Lower lobe of right lung (tissue), 2 donors: ENCODE measurements at regions not wholly inside any gene's neighbourhood (a gene's known extent, or its start where the extent isn't known, plus 50 kb on each side); places are given as distances from the start of the nearest gene placed in this dataset.

Experiments used
- ATAC-seq, 2 donors: fragments of 200-7000 bp; cut with Tn5 transposase; one replicate each; pipeline ENCODE4 v1.9.1; 2020 to 2022; ENCODE audit warnings: mild to moderate bottlenecking in 2 of 2, moderate library complexity in 2 of 2
- DNase-seq: peaks from one replicate; pipeline ENCODE4 v3.0.0-alpha.2; 2020
- H3K27ac ChIP-seq: fragments of 200-600 bp; one replicate; pipeline ENCODE4 v1.8.0; 2022
- H3K27me3 ChIP-seq: fragments of 200-600 bp; one replicate; pipeline ENCODE4 v1.8.0; 2022; ENCODE audit warnings: low read depth
- H3K36me3 ChIP-seq: fragments of 200-600 bp; one replicate; pipeline ENCODE4 v1.8.0; 2022; ENCODE audit warnings: mild to moderate bottlenecking
- H3K4me1 ChIP-seq: fragments of 200-600 bp; one replicate; pipeline ENCODE4 v1.8.0; 2022
- H3K4me3 ChIP-seq: fragments of 200-600 bp; one replicate; pipeline ENCODE4 v1.8.0; 2022; ENCODE audit warnings: mild to moderate bottlenecking
- H3K9me3 ChIP-seq: fragments of 200-600 bp; one replicate; pipeline ENCODE4 v1.8.0; 2022
- CTCF ChIP-seq: fragments of 200-600 bp; IDR thresholded peaks from one replicate; pipeline ENCODE4 v1.8.0; 2022; ENCODE audit warnings: antibody characterized with exemption, mild to moderate bottlenecking
- intact Hi-C: fragments of 100-400 bp; cut with DNase I; formaldehyde crosslinking; loops from one replicate; pipeline ENCODE4 v1.11.0; 2022
- donor health status: DM: no; HTN: yes; CAD: no; lungs with severe emphysema.

GRCh38 chr7:118028226-118028625, 155.0 kb upstream of the CTTNBP2 start:
- H3K27me3 ChIP-seq, result no peaks in the 10 kb centered on the region
- no peaks in the 10 kb centered on the region for H3K36me3 ChIP-seq
- H3K4me3 ChIP-seq, result no peak overlapping the region
- H3K9me3 ChIP-seq, result no peaks in the 10 kb centered on the region
- no peaks in the 10 kb centered on the region for H3K4me1 ChIP-seq
- H3K27ac ChIP-seq, result no peak overlapping the region
- no peak for TF ChIP-seq CTCF
- ATAC-seq (no peak), DNase-seq (no peak)
- intact Hi-C loops, result no loop called here

DNA sequence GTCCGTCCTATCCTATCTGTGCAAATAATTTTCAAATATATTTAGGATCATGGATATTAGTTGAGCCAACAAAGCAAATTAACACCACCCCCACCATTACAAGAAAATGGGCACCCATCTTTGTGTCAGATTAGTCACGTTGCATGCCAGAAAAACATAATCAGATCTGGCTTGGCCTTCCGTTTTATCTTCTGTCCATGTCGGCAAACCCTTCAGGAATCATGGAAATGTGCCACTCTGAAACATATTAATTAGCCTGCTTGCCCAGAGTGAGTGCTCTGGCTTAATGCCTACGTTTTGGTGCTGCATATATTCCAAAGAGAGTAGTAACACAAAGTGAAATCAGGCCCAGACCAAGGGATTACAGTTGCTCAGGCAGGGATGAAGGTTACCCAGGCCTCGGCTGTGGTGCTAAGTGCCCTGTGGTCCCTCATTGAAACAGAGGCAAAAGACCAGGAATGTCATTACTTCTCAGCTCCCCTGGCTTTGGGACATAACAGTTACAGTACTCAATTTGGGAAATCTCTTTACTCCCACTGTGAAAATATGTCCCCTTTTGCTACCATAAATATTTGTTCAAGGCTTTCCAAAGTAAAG, 154.0 kb upstream of the LSM8 start:
- ATAC-seq, result no peak
- no peak overlapping the region for H3K27ac ChIP-seq
- H3K4me3 ChIP-seq, result no peak overlapping the region
- no peaks in the 10 kb centered on the region for H3K27me3 ChIP-seq
- DNase-seq, result no peak
- no peaks in the 10 kb centered on the region for H3K9me3 ChIP-seq
- no peak for TF ChIP-seq CTCF
- H3K4me1 ChIP-seq, result no peaks in the 10 kb centered on the region
- no peaks in the 10 kb centered on the region for H3K36me3 ChIP-seq
- intact Hi-C loops, result no loop called here

GRCh38 chr7:118033273-118033672, 150.7 kb upstream of the LSM8 start:
- TF ChIP-seq CTCF, result no peak
- no peaks in the 10 kb centered on the region for H3K27me3 ChIP-seq
- DNase-seq (no peak), ATAC-seq (no peak)
- no peak overlapping the region for H3K27ac ChIP-seq
- intact Hi-C loops, result no loop called here
- H3K36me3 ChIP-seq, result no peaks in the 10 kb centered on the region
- no peaks in the 10 kb centered on the region for H3K4me1 ChIP-seq
- H3K9me3 ChIP-seq, result no peaks in the 10 kb centered on the region
- H3K4me3 ChIP-seq, result no peak overlapping the region

- intact Hi-C loops, result no loop called here
- ATAC-seq, result no peak
- no peak for DNase-seq
Observed at GRCh38 chr7:118039963-118040489, 143.9 kb upstream of the LSM8 start.

DNA sequence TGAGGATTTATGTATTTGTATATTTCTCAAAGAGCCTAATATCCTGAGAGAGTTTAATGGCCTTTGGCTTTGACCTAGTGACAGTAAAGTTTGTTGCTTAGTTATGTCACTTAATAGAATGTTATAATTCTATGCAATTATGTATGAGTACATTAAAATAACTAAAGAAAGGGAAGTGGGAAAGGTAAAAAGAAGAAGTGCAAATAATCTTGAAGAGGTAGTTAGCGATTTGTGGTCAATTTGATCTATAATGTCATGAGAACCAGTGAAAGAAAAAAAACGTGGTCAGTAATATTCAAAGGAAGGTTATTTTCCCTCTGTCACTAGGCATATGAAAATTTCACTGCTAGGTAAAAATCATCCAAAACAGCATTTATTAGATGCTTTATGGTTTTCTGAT, 143.4 kb upstream of the LSM8 start:
- Histone ChIP-seq H3K4me3 (no peak overlapping the region), H3K27ac (no peak overlapping the region), H3K36me3 (no peaks in the 10 kb centered on the region), H3K4me1 (no peaks in the 10 kb centered on the region), H3K9me3 (no peaks in the 10 kb centered on the region), H3K27me3 (no peaks in the 10 kb centered on the region)
- DNase-seq, result no peak
- intact Hi-C loops, result no loop called here
- no peak for TF ChIP-seq CTCF
- no peak for ATAC-seq

More at GRCh38 chr7:118039963-118040489, 143.9 kb upstream of the LSM8 start:
- no peak overlapping the region for H3K27ac ChIP-seq
- H3K4me1 ChIP-seq, result no peaks in the 10 kb centered on the region
- TF ChIP-seq CTCF, result no peak
- no peaks in the 10 kb centered on the region for H3K9me3 ChIP-seq
- H3K27me3 ChIP-seq, result no peaks in the 10 kb centered on the region
- H3K36me3 ChIP-seq, result no peaks in the 10 kb centered on the region
- no peak overlapping the region for H3K4me3 ChIP-seq
